HEK293 (cell line): ENCODE measurements at regions not wholly inside any gene's neighbourhood (a gene's known extent, or its start where the extent isn't known, plus 50 kb on each side); places are given as distances from the start of the nearest gene placed in this dataset.

Source experiments
- CTCF ChIA-PET: fragments of 350-600 bp; formaldehyde crosslinking; extraction: SDS; loops from one replicate; lab custom pipeline; 2021; ENCODE audit warnings: antibody characterized with exemption; lab: Yijun Ruan, JAX
- POLR2A ChIA-PET: fragments of 300-600 bp; formaldehyde crosslinking; extraction: SDS; loops from one replicate; lab custom pipeline; 2020; ENCODE audit warnings: antibody characterized with exemption, inconsistent platforms; lab: Yijun Ruan, JAX
- H3K27ac ChIP-seq: fragments of 200-500 bp; sonication (Bioruptor generic); 2 replicates; pipeline ENCODE4 v1.5.1; 2014; ENCODE audit warnings: low read depth, low read length, control low read depth, inconsistent platforms; ENCODE audit errors: extremely low read depth
- H3K36me3 ChIP-seq, 2 experiments: fragments of 200-500 bp in 1 of 2; sonication (Bioruptor generic) in 1 of 2; 1 replicate in 1 of 2; 2 replicates in 1 of 2; pipeline ENCODE4 v1.5.1; 2014 to 2017; ENCODE audit warnings: inconsistent platforms in 2 of 2, low read length in 2 of 2; ENCODE audit not compliant: control insufficient read depth in 2 of 2, insufficient read depth in 1 of 2
- H3K4me1 ChIP-seq: fragments of 200-500 bp; sonication (Bioruptor generic); 2 replicates; pipeline ENCODE4 v1.5.1; 2014; ENCODE audit warnings: mild to moderate bottlenecking, low read length, inconsistent platforms; ENCODE audit not compliant: control insufficient read depth, insufficient read depth
- H3K4me3 ChIP-seq: 2 replicates; pipeline ENCODE4 v1.5.1; 2011; ENCODE audit warnings: low read depth, mild to moderate bottlenecking, control low read depth, low read length, moderate library complexity
- H3K9me3 ChIP-seq: fragments of 200-500 bp; sonication (Bioruptor generic); 2 replicates; pipeline ENCODE4 v1.5.1; 2014; ENCODE audit warnings: low read depth, low read length, inconsistent platforms; ENCODE audit not compliant: control insufficient read depth, insufficient read depth
- PBX3 ChIP-seq: sonication (generic); formaldehyde crosslinking; IDR thresholded peaks from 2 replicates; pipeline ENCODE4 v1.8.1; 2022; ENCODE audit warnings: mild to moderate bottlenecking, moderate library complexity, missing genetic modification reagents
- RBAK ChIP-seq: fragments of 450-650 bp; formaldehyde crosslinking; IDR thresholded peaks from 2 replicates; pipeline ENCODE4 v1.5.1; 2016; ENCODE audit warnings: missing biosample characterization, missing genetic modification characterization
- ZNF114 ChIP-seq: fragments of 450-650 bp; formaldehyde crosslinking; IDR thresholded peaks from 2 replicates; pipeline ENCODE4 v1.5.0; 2017; ENCODE audit warnings: missing biosample characterization, missing genetic modification characterization
- ZNF121 ChIP-seq: fragments of 450-650 bp; formaldehyde crosslinking; IDR thresholded peaks from 2 replicates; pipeline ENCODE4 v1.5.1; 2016; ENCODE audit warnings: missing biosample characterization, missing genetic modification characterization
- ZNF2 ChIP-seq: fragments of 450-650 bp; formaldehyde crosslinking; IDR thresholded peaks from 2 replicates; pipeline ENCODE4 v1.5.1; 2016; ENCODE audit warnings: missing biosample characterization, missing genetic modification characterization
- ZNF239 ChIP-seq: fragments of 450-650 bp; formaldehyde crosslinking; IDR thresholded peaks from 2 replicates; pipeline ENCODE4 v1.5.1; 2016; ENCODE audit warnings: missing biosample characterization, missing genetic modification characterization
- ZNF449 ChIP-seq: fragments of 450-650 bp; formaldehyde crosslinking; IDR thresholded peaks from 2 replicates; pipeline ENCODE4 v1.5.1; 2017; ENCODE audit warnings: missing biosample characterization, mild to moderate bottlenecking, missing genetic modification characterization, moderate library complexity
- ZNF473 ChIP-seq: fragments of 450-650 bp; formaldehyde crosslinking; IDR thresholded peaks from 2 replicates; pipeline ENCODE4 v1.5.1; 2017; ENCODE audit warnings: missing biosample characterization, missing genetic modification characterization
- ZNF510 ChIP-seq: fragments of 450-650 bp; formaldehyde crosslinking; IDR thresholded peaks from 2 replicates; pipeline ENCODE4 v1.5.1; 2018; ENCODE audit warnings: mild to moderate bottlenecking, missing genetic modification characterization, missing biosample characterization; ENCODE audit not compliant: insufficient replicate concordance
- ZNF549 ChIP-seq: fragments of 450-650 bp; IDR thresholded peaks from 2 replicates; pipeline ENCODE4 v1.5.1; 2018; ENCODE audit warnings: missing biosample characterization, missing genetic modification characterization, mild to moderate bottlenecking, inconsistent platforms, moderate library complexity
- ZNF571 ChIP-seq: fragments of 450-650 bp; formaldehyde crosslinking; IDR thresholded peaks from 2 replicates; pipeline ENCODE4 v1.5.0; 2017; ENCODE audit warnings: missing biosample characterization, missing genetic modification characterization
- ZNF623 ChIP-seq: fragments of 450-650 bp; formaldehyde crosslinking; IDR thresholded peaks from 2 replicates; pipeline ENCODE4 v1.5.1; 2016; ENCODE audit warnings: missing biosample characterization, missing genetic modification characterization
- ZNF629 ChIP-seq: fragments of 450-650 bp; formaldehyde crosslinking; IDR thresholded peaks from 2 replicates; pipeline ENCODE4 v1.5.1; 2017; ENCODE audit warnings: missing biosample characterization, missing genetic modification characterization
- ZNF670 ChIP-seq: fragments of 450-650 bp; formaldehyde crosslinking; IDR thresholded peaks from 2 replicates; pipeline ENCODE4 v1.5.1; 2016; ENCODE audit warnings: missing biosample characterization, missing genetic modification characterization, low read depth
- ZNF677 ChIP-seq: fragments of 450-650 bp; IDR thresholded peaks from 2 replicates; pipeline ENCODE4 v1.5.0; 2018; ENCODE audit warnings: missing biosample characterization, mild to moderate bottlenecking, missing genetic modification characterization, moderate library complexity
- ZNF76 ChIP-seq: fragments of 450-650 bp; formaldehyde crosslinking; IDR thresholded peaks from 2 replicates; pipeline ENCODE4; 2016; ENCODE audit warnings: low read depth, missing biosample characterization, missing genetic modification characterization, borderline replicate concordance
- ZSCAN30 ChIP-seq: fragments of 450-650 bp; IDR thresholded peaks from 2 replicates; pipeline ENCODE4 v1.5.1; 2018; ENCODE audit warnings: missing biosample characterization, mild to moderate bottlenecking, missing genetic modification characterization, moderate library complexity
- TF ChIP-seq, protein P1 (sequence below): fragments of 450-650 bp; formaldehyde crosslinking; IDR thresholded peaks from 2 replicates; pipeline ENCODE4 v1.5.1; 2016; ENCODE audit warnings: missing biosample characterization, missing genetic modification characterization

DNA sequence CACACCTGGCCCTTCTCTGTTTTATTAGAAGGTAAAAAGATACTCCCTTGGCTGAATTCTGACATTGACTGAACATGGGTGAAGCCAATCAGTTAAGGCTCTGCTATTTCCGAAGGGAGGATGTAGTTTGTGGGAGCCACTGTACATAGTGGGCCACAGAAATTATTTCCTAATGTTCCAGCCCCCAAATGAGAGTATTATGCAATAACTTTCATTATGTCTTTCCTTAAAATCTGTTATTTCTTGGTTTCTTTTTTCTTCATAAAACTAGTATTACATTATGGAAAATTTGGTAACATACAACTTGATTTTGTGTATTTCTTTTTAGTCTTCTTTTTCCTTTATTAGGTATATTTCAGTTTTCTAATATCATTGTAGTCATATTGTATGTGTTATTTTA is 51.9 kb upstream of the EP300 start:
- Histone ChIP-seq H3K9me3 (no peaks in the 10 kb centered on the region), H3K27ac (no peak overlapping the region), H3K4me3 (no peak overlapping the region), H3K36me3 (no peaks in the 10 kb centered on the region), H3K4me1 (no peaks in the 10 kb centered on the region)
- ChIA-PET POLR2A (no interaction called here), CTCF (no interaction called here)
- TF ChIP-seq, protein P1, sequence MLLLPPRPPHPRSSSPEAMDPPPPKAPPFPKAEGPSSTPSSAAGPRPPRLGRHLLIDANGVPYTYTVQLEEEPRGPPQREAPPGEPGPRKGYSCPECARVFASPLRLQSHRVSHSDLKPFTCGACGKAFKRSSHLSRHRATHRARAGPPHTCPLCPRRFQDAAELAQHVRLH (tag by site-specific recombination): no peak
- no peak for TF ChIP-seq ZNF549 (tag by site-specific recombination)
- TF ChIP-seq ZNF114 (tag by site-specific recombination): no peak
- no peak for TF ChIP-seq ZNF510 (tag by site-specific recombination)
- TF ChIP-seq ZNF473: no peak
- TF ChIP-seq RBAK (tag by site-specific recombination): no peak
- no peak for TF ChIP-seq ZNF677 (tag by site-specific recombination)
- no peak for TF ChIP-seq ZNF449 (tag by site-specific recombination)
- TF ChIP-seq PBX3 (CRISPR knock-in tag): no peak
- no peak for TF ChIP-seq ZNF2 (tag by site-specific recombination)
- no peak for TF ChIP-seq ZNF239
- no peak for TF ChIP-seq ZNF76 (tag by site-specific recombination)
- no peak for TF ChIP-seq ZNF571 (tag by site-specific recombination)
- no peak for TF ChIP-seq ZNF629
- TF ChIP-seq ZNF670 (tag by site-specific recombination): no peak
- TF ChIP-seq ZSCAN30 (tag by site-specific recombination): no peak

DNA sequence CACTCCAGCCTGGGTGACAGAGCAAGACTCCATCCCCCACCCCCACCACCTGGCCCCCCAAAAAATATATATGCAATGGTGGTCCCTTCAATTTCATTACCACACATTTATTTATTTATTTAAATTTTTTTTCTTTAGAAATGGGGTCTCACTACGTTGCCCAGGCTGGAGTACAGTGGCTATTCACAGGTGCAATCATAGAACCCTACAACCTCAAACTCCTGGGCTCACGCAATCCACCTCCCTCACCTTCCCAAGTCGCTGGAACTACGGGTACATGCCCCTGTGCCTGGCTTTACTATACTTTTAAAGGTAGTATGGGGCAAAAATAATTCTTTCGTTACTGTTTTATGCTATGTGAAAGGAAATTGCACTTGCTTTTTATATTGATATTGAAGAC is 50.9 kb upstream of the EP300 start:
- H3K27ac ChIP-seq: no peak overlapping the region
- ChIA-PET CTCF (interaction anchor here (0.7 kb wide), 1 partner anchor 386 kb away, joined by 3 read pairs; no protein-coding TSS in a partner anchor), POLR2A (no interaction called here)
- no peaks in the 10 kb centered on the region for H3K9me3 ChIP-seq
- no peaks in the 10 kb centered on the region for H3K36me3 ChIP-seq
- no peaks in the 10 kb centered on the region for H3K4me1 ChIP-seq
- no peak overlapping the region for H3K4me3 ChIP-seq
- TF ChIP-seq ZNF623 (tag by site-specific recombination) (no peak), ZNF121 (peak; percentile 64; the same call in 1 of the 2 replicates)
